A549 (cell line): ENCODE measurements at regions not wholly inside any gene's neighbourhood (a gene's known extent, or its start where the extent isn't known, plus 50 kb on each side); places are given as distances from the start of the nearest gene placed in this dataset.
"Not testable (repeated sequence)": the region's sequence is repeated elsewhere in the genome, so short reads cannot be mapped to it uniquely, and the experiment has no call there.

ENCODE experiments used
- CTCF ChIP-seq: fragments of >200 bp; sonication (Bioruptor Twin); formaldehyde crosslinking; IDR thresholded peaks from 3 replicates; pipeline ENCODE4 v1.5.1; 2016
- PBX3 ChIP-seq: IDR thresholded peaks from 2 replicates; pipeline ENCODE4 v1.6.1; 2012
- SMC3 ChIP-seq: fragments of >200 bp; sonication (Bioruptor Twin); formaldehyde crosslinking; IDR thresholded peaks from 3 replicates; pipeline ENCODE4 v1.6.1; 2018; ENCODE audit warnings: inconsistent platforms

GRCh38 chr10:87435295-87435826 lies 69.3 kb upstream of the MINPP1 start:
- TF ChIP-seq CTCF, SMC3, PBX3: not testable (repeated sequence)
